DND-41 (cell line): ENCODE measurements at regions not wholly inside any gene's neighbourhood (a gene's known extent, or its start where the extent isn't known, plus 50 kb on each side); places are given as distances from the start of the nearest gene placed in this dataset.

Experiments
- ATAC-seq: fragments of 200-7000 bp; cut with Tn5 transposase; 3 replicates; pipeline ENCODE4 v1.9.1; 2021; ENCODE audit warnings: low read depth; ENCODE audit not compliant: insufficient read depth
- DNase-seq: peaks from one replicate; pipeline ENCODE4 v3.0.0-alpha.2; 2020
- H2AFZ ChIP-seq: 2 replicates; pipeline ENCODE4 v1.6.0; 2012; ENCODE audit warnings: low read depth, low read length
- H3K27ac ChIP-seq: 2 replicates; pipeline ENCODE4 v1.5.1; 2012; ENCODE audit warnings: low read length, inconsistent platforms
- H3K27me3 ChIP-seq: fragments of 200-600 bp; sonication (generic); 2 replicates; pipeline ENCODE4 v1.6.0; 2012; ENCODE audit warnings: low read length, mild to moderate bottlenecking, inconsistent platforms; ENCODE audit not compliant: insufficient read depth, poor library complexity
- H3K36me3 ChIP-seq: 2 replicates; pipeline ENCODE4 v1.5.1; 2012; ENCODE audit warnings: low read length, inconsistent platforms; ENCODE audit not compliant: insufficient read depth
- H3K4me1 ChIP-seq: 2 replicates; pipeline ENCODE4 v1.5.1; 2012; ENCODE audit warnings: mild to moderate bottlenecking, low read length; ENCODE audit not compliant: insufficient read depth
- H3K4me2 ChIP-seq: 2 replicates; pipeline ENCODE4 v1.6.0; 2012; ENCODE audit warnings: mild to moderate bottlenecking, moderate library complexity, low read length, inconsistent platforms; ENCODE audit not compliant: insufficient read depth
- H3K4me3 ChIP-seq, 2 experiments: fragments of 200-600 bp in 1 of 2; shearing (Covaris generic) in 1 of 2; 2 replicates each; pipeline ENCODE4 v1.5.1; 2012 to 2016; ENCODE audit warnings: inconsistent platforms in 2 of 2, low read length in 2 of 2, mild to moderate bottlenecking in 2 of 2, low read depth in 1 of 2, moderate library complexity in 1 of 2
- H3K79me2 ChIP-seq: 2 replicates; pipeline ENCODE4 v1.6.0; 2012; ENCODE audit warnings: low read length, inconsistent platforms; ENCODE audit not compliant: insufficient read depth
- H3K9ac ChIP-seq: 2 replicates; pipeline ENCODE4 v1.6.0; 2012; ENCODE audit warnings: low read depth, mild to moderate bottlenecking, inconsistent platforms, low read length, moderate library complexity
- H3K9me3 ChIP-seq: 2 replicates; pipeline ENCODE4 v1.5.1; 2012; ENCODE audit warnings: low read length, moderate library complexity, mild to moderate bottlenecking, inconsistent platforms; ENCODE audit not compliant: insufficient read depth, severe bottlenecking
- H4K20me1 ChIP-seq: 2 replicates; pipeline ENCODE4 v1.6.0; 2012; ENCODE audit warnings: low read length; ENCODE audit not compliant: insufficient read depth
- EZH2 ChIP-seq: IDR thresholded peaks from 3 replicates; pipeline ENCODE4 v1.6.1; 2012; ENCODE audit warnings: borderline replicate concordance, low read depth, mild to moderate bottlenecking, moderate library complexity, low read length, inconsistent platforms; ENCODE audit not compliant: severe bottlenecking
- TF ChIP-seq, protein P1 (sequence below): IDR thresholded peaks from 2 replicates; pipeline ENCODE4 v1.5.1; 2012; ENCODE audit warnings: borderline replicate concordance, low read length, moderate library complexity, mild to moderate bottlenecking; ENCODE audit not compliant: poor library complexity, severe bottlenecking; ENCODE audit errors: extremely low read depth

DNA sequence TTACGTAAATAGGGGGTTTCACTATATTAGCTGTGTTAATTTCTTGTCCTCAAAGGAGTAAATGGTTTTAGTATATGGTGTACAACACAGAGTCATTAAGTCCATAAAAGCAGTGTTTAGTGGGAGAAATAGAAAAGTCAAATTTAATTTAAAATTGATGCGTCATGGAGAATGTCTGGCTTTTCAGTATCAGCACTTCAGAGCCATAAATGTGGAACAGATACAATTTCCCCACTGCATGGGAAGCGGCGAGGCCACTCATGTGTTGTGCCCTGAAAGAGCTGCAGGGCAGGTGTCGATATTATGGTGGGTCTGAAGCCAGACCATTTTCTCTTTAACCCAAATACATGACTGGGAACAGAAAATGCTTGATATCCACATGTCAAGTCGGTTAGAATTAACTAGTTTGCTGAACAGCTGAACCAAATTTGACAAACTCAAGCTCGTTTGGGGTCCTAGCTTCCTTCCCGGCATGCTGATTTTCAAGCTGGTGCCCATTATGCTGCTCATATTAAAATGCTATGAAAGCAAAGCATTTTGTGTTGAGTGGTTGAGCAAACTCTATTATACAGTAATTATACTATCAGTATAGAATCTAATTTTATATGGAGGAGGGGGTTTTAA lies 364.6 kb upstream of the TBL1XR1 start:
- Histone ChIP-seq H3K4me3 (no peak overlapping the region), H3K4me1 (no peaks in the 10 kb centered on the region), H3K27ac (no peak overlapping the region), H3K9me3 (no peaks in the 10 kb centered on the region), H2AFZ (no peak overlapping the region), H4K20me1 (no peaks in the 10 kb centered on the region), H3K4me2 (no peak overlapping the region), H3K27me3 (no peaks in the 10 kb centered on the region), H3K36me3 (no peaks in the 10 kb centered on the region), H3K79me2 (no peaks in the 10 kb centered on the region), H3K9ac (no peak overlapping the region)
- no peak for ATAC-seq
- DNase-seq, result no peak
- no peak for TF ChIP-seq EZH2
- TF ChIP-seq, protein P1, sequence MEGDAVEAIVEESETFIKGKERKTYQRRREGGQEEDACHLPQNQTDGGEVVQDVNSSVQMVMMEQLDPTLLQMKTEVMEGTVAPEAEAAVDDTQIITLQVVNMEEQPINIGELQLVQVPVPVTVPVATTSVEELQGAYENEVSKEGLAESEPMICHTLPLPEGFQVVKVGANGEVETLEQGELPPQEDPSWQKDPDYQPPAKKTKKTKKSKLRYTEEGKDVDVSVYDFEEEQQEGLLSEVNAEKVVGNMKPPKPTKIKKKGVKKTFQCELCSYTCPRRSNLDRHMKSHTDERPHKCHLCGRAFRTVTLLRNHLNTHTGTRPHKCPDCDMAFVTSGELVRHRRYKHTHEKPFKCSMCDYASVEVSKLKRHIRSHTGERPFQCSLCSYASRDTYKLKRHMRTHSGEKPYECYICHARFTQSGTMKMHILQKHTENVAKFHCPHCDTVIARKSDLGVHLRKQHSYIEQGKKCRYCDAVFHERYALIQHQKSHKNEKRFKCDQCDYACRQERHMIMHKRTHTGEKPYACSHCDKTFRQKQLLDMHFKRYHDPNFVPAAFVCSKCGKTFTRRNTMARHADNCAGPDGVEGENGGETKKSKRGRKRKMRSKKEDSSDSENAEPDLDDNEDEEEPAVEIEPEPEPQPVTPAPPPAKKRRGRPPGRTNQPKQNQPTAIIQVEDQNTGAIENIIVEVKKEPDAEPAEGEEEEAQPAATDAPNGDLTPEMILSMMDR, result no peak

DNA sequence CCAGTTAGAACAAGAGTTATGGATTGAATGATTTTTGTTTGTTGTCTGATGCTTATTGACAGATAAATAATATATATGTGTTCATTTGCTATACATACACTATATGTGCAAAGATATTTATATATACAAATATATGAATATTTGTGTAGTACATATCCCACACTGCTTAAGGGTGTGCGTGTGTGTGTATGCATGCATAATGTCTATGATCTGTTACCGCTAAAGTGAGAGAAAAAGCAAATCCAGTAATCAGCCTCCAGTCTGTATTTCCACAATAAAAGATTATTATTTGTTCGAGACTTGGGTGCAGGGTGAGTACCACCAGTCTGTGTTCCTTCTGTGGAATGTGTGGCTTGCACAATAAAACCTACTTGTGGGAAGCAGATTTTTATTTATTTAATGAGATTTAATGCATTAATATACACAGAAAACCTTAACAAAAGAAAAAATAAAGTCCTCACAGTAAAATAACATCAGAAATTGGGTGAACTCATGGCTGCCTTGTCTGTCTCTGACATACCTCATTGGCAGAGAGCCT lies 366.0 kb upstream of the TBL1XR1 start:
- Histone ChIP-seq H3K27ac (no peak overlapping the region), H3K4me1 (no peaks in the 10 kb centered on the region), H3K4me2 (no peak overlapping the region), H2AFZ (no peak overlapping the region), H3K27me3 (no peaks in the 10 kb centered on the region), H3K9me3 (no peaks in the 10 kb centered on the region), H3K79me2 (no peaks in the 10 kb centered on the region), H3K9ac (no peak overlapping the region), H4K20me1 (no peaks in the 10 kb centered on the region), H3K4me3 (no peak overlapping the region), H3K36me3 (no peaks in the 10 kb centered on the region)
- DNase-seq (no peak), ATAC-seq (no peak)
- TF ChIP-seq, protein P1, result no peak
- TF ChIP-seq EZH2, result no peak

DNA sequence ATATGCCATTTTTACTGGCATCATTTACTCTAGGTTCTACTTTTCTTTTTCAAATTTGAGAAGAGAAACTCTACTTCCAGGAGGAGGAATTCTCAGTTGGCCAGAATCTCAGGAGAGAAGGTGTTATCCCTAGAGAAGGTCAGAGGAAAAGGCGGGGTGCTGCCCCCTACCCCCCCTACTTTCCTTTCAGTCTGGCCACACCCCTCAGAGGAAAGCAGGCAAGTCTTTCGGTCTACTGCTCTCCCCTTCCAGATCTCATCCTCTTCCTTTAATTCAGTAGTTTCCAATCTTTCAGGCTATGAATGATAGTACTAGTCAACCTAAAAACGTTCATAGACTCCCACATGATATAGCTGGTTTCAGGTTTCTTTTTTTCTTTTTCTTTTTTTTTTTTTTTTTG lies 366.5 kb upstream of the TBL1XR1 start:
- no peak overlapping the region for H3K4me3 ChIP-seq
- DNase-seq (no peak), ATAC-seq (no peak)
- no peak overlapping the region for H3K27ac ChIP-seq
- H2AFZ ChIP-seq, result no peak overlapping the region
- no peaks in the 10 kb centered on the region for H3K27me3 ChIP-seq
- no peaks in the 10 kb centered on the region for H3K36me3 ChIP-seq
- H4K20me1 ChIP-seq, result no peaks in the 10 kb centered on the region
- H3K9ac ChIP-seq, result no peak overlapping the region
- no peak overlapping the region for H3K4me2 ChIP-seq
- H3K4me1 ChIP-seq, result no peaks in the 10 kb centered on the region
- H3K79me2 ChIP-seq, result no peaks in the 10 kb centered on the region
- no peaks in the 10 kb centered on the region for H3K9me3 ChIP-seq
- no peak for TF ChIP-seq EZH2
- TF ChIP-seq, protein P1, result no peak
